T-helper 2 cell treated with Interferon-gamma antibody and Interleukin-4, amounts not matched to agents 100 ng/mL and 5 ng/mL, for 36 hours (primary cell): ENCODE measurements at regions not wholly inside any gene's neighbourhood (a gene's known extent, or its start where the extent isn't known, plus 50 kb on each side); places are given as distances from the start of the nearest gene placed in this dataset.
"Not testable (repeated sequence)": the region's sequence is repeated elsewhere in the genome, so short reads cannot be mapped to it uniquely, and the experiment has no call there.

Source experiments
- intact Hi-C: fragments of 100-400 bp; cut with micrococcal nuclease; formaldehyde crosslinking; loops from one replicate; pipeline ENCODE4 v1.15.1; 2023

- intact Hi-C loops = no loop called here
These were observed 2012.6 kb downstream of the PCDH9 start for GRCh38 chr13:65217471-65217995.

- intact Hi-C loops = not testable (repeated sequence)
These were observed 2027.3 kb downstream of the PCDH9 start for GRCh38 chr13:65202845-65203244.

DNA sequence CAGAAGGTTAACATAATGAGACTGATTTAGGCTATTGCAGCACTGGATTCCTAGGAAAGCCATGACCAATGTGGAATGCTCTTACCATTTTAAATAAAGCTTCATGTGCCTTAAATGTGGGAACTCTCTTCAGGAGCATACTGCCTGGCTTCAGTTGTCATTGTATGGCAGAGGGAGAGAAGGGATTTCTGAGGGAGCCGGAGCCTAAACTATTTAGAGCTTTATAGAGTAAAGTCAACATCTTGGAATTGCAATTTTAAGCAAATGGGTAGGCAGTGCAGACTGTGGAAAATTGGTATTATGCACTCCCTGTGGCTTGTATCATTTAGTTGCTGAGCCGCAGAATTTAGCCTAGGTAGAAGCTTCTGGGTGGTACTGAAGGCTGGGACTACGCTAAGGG is 2041.4 kb downstream of the PCDH9 start:
- intact Hi-C loops = no loop called here

- intact Hi-C loops = no loop called here
These were observed 2062.1 kb downstream of the PCDH9 start for GRCh38 chr13:65168026-65168425.

GRCh38 chr13:65166675-65167074 is 2063.5 kb downstream of the PCDH9 start:
- intact Hi-C loops = no loop called here

- intact Hi-C loops = no loop called here
These were observed 2070.3 kb downstream of the PCDH9 start for GRCh38 chr13:65159803-65160202.

DNA sequence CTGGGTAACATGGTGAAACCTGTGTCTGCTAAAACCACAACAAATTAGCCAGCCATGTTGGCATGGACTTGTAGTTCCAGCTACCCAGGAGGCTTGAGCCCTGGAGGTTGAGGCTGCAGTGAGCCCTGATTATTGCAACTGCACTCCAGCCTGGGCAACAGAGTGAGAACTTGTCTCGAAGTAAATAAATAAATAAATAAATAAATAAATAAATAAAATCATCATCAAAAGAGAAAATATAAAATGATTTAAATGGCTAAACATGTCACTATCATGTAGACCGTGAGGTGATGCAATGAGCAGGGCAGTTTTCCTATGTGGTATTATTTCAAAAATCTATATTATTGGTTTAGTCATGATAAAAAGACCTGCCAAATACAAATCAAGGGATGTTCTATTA is 2074.3 kb downstream of the PCDH9 start:
- intact Hi-C loops = no loop called here

GRCh38 chr13:65154661-65155447 is 2075.3 kb downstream of the PCDH9 start:
- intact Hi-C loops = no loop called here

- intact Hi-C loops = no loop called here
These were observed 2080.4 kb downstream of the PCDH9 start for GRCh38 chr13:65149687-65150086.

DNA sequence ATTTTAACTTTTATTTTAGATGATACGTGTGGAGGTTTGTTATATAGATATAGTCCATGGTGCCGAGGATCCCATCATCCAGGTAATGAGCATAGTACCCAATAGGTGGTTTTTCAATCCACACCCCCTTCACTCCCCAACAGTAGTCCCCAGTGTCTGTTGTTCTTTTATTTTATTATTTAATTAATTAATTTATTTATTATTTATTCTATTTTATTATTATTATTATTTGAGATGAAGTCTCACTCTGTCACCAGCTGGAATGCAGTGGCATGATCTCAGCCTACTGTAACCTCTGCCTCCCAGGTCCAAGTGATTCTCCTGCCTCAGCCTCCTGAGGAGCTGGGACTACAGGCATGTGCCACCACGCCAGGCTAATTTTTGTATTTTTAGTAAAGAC is 2086.2 kb downstream of the PCDH9 start:
- intact Hi-C loops = no loop called here

DNA sequence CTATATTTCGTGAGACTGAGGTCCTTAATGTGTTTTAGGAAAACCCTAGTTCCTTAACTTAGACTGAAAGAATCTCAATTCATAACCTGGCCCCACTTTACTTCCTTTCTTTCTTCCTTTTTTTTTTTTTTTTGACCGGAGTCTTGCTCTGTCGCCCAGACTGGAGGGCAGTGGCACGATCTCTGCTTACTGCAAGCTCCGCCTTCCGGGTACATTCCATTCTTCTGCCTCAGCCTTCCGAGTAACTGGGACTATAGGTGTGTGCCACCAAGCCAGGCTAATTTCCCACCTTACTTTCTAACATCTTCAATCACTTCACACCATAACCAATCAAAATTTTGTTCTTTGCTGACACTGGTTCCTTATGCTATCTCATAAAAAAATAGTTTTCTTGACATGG is 2097.0 kb downstream of the PCDH9 start:
- intact Hi-C loops = no loop called here

DNA sequence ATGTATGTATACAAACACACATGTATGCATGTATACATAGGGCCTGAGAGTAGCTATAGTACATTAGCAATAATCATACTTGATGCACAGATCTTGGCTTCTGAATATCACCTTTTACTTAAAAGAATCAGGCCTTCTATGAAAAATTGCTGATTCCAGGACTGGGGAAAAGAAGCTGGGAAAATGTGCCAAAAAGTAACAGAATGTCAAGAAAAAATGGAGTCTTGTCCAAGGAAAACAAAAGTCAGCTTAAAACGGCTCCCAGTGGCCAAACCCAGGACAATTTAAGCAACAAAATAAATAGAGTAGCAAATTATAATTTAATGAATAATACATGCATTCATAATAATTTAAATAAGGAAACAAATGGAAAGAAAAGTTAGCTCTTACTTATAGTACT is 2104.9 kb downstream of the PCDH9 start:
- intact Hi-C loops = no loop called here

DNA sequence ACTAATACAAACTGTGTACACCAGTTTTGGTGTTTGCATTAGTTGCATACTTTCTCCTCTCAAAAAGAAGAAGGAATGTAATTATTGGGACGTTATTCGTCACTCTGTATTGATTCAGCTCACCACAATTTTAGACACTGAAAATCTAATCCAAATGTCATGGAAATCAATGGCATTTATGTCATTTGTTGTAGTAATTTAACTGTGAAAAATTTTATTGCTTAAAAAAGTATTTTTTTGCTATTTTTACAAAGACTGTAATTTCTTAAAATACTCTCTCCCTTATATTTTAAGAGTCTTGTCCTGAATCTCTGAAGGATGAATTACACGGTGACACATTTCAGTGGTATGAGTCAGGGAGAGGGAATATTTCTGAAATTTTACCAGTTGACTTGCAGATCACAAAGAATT is 2117.6 kb downstream of the PCDH9 start:
- intact Hi-C loops = no loop called here

DNA sequence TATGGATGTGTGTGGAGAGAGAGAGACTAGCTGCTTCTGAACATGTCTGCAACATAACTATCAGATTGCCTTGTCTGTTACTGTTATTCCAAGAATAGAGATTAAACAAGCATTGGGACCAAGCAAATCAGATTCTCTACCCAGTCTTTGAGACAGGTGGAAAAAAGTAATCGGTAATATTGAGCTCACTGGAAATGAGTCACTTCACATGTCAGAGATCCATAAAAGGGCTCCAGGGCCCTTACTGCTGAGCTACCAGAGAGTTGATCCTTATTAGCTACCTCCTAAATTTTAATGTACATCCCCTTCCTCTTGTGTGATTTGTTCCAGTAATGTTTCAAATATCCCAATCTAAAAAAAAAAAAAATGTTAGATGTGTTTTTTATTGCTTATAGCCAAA is 2118.0 kb downstream of the PCDH9 start:
- intact Hi-C loops = no loop called here

GRCh38 chr13:65111223-65111622 is 2118.9 kb downstream of the PCDH9 start:
- intact Hi-C loops = no loop called here

DNA sequence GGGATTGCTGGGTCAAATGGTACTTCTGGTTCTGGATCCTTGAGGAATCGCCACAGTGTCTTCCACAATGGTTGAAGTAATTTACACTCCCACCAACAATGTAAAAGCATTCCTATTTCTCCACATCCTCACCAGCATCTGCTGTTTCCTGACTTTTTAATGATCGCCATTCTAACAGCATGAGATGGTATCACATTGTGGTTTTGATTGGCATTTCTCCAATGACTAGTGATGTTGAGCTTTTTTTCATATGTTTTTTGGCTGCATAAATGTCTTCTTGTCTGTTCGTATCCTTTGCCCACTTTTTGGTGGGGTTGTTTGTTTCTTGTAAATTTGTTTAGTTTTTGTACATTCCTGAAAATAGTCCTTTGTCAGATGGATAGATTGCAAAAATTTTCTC is 2125.7 kb downstream of the PCDH9 start:
- intact Hi-C loops = not testable (repeated sequence)

DNA sequence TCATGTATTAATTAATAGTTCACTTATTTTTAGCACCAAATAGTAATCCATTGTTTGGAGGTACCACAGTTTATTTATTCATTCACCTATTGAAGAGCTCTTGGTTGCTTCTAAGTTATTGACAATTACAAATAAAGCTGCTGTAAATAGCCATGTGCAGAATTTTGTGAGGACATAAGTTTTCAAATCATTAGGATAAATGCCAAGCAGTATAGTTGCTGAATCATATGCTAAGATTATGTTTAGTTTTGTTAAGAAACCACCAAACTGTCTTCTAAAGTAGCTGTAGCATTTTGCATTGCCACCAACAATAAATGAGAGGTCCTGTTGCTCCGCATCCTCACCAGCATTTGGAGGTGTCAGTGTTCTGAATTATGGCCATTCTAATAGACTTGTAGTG is 2126.8 kb downstream of the PCDH9 start:
- intact Hi-C loops = no loop called here

DNA sequence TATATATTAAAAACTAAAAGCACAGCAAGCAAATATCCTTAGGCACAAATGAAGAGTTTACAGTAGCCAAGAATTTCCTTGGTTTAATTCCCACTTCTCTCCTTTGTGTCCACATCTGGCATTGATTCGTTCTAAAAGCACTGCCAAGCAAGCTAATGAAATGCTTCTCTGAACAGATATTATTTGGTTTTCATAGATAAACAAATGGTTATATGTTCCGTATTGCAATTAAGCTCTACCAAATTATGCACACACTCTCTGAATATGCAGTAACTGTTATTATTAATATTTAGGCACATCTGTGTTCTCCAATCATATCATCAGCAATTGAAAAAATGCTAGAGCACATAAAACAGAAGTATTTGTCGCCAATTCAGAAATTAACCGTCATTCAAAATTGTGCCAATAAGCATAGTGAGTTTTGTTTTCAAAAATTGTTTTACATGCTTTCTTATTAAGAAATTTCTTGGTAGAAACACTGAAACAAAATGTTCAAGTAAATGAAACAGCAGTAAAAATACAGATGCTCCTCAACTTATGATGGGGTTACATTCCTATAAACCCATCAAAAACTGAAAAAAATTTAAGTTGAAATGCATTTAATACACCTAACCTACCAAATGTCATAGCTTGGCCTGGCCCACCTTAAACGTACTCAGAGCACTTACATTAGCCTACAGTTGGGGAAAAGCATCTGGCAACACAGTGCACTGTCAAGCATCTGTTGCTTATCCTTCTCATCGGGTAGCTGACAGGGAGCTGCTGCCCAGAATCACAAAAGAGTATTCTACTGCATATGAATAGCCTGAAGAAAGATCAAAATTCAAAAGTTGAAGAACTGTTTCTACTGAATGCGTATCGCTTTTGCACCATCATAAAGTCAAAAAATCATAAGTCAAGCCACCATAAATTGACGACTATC is 2134.7 kb downstream of the PCDH9 start:
- intact Hi-C loops = no loop called here

DNA sequence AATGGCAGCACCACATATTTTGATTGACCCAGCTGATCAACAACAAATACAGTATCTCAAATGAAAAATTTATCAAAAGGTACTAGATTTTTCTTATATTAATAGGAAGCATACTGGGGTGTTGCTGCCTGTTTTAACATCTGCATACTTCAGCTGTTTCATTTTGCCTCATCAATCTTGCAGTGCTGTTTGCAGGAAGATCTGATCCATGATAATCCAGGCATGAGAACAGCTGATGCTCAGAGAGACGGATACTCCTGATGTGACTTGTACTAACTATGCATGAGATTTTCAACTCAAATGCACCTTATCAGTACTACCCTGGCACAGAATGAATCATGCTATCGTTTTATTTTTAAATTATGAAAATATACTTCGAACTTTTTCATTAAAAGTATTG is 2136.8 kb downstream of the PCDH9 start:
- intact Hi-C loops = no loop called here

- intact Hi-C loops = no loop called here
These were observed 2139.1 kb downstream of the PCDH9 start for GRCh38 chr13:65091031-65091430.

DNA sequence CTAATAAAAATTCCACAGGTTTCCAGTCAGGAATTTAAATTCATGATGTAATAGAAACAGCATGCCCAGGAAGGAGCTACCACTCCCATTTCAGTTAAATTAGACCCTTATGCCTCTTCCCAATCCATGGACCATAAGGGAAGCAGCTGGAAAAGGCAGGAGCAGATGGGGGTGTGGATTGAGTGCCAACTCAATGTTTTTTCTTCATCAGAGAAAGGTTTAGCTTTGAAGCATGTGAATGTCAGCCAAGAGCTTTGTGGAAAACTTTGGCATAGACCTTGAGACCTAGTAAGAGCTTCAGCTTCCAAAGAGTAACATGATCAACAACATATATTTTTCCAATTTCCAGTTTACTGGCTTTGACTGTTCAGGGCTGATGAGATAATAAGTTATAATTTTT is 2139.9 kb downstream of the PCDH9 start:
- intact Hi-C loops = no loop called here

- intact Hi-C loops = no loop called here
These were observed 2141.2 kb downstream of the PCDH9 start for GRCh38 chr13:65088906-65089305.
